SK-N-MC (cell line): ENCODE measurements at regions not wholly inside any gene's neighbourhood (a gene's known extent, or its start where the extent isn't known, plus 50 kb on each side); places are given as distances from the start of the nearest gene placed in this dataset.

Source experiments
- EZH2 ChIP-seq: fragments of 200-600 bp; sonication (generic); IDR thresholded peaks from one replicate; pipeline ENCODE4 v1.6.1; 2017; ENCODE audit warnings: antibody characterized with exemption
- FOXP2 ChIP-seq: optimal IDR thresholded peaks from 2 replicates; pipeline ENCODE3; 2011; ENCODE audit warnings: mild to moderate bottlenecking, moderate library complexity; ENCODE audit not compliant: insufficient read depth; ENCODE audit errors: extremely low read length, control extremely low read depth
- POLR2AphosphoS5 ChIP-seq: IDR thresholded peaks from 2 replicates; pipeline ENCODE4 v1.6.1; 2012; ENCODE audit warnings: mild to moderate bottlenecking, low read depth, low read length, borderline replicate concordance

GRCh38 chr2:103139628-103140268, 377.9 kb downstream of the TMEM182 start:
- TF ChIP-seq POLR2AphosphoS5 (no peak), EZH2 (no peak), FOXP2 (no peak)
